ENCODE measurements at regions not wholly inside any gene's neighbourhood (a gene's known extent, or its start where the extent isn't known, plus 50 kb on each side); places are given as distances from the start of the nearest gene placed in this dataset.
A peak's percentile ranks its signal among the peaks of the same experiment; 100 is the strongest.

DNA sequence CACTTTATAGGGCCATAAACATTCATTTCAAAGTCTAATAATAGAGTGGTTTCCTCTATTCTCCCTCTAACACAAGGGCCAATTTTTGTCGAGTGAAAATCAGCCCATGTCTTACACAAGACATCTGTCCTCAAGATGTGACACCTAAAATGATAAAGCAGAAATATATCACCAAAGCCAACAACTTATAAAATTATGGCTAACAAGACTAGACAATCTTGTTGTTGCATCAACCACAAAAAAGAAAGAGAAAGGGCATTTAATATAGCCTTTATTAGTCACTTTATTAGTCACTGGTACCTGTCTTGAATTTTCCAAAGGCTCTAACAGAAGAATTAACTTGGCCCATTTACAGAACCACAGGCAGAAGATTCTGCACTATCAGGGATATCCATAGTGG, 161.6 kb downstream of the SMIM20 start:
- no peak for DNase-seq

DNA sequence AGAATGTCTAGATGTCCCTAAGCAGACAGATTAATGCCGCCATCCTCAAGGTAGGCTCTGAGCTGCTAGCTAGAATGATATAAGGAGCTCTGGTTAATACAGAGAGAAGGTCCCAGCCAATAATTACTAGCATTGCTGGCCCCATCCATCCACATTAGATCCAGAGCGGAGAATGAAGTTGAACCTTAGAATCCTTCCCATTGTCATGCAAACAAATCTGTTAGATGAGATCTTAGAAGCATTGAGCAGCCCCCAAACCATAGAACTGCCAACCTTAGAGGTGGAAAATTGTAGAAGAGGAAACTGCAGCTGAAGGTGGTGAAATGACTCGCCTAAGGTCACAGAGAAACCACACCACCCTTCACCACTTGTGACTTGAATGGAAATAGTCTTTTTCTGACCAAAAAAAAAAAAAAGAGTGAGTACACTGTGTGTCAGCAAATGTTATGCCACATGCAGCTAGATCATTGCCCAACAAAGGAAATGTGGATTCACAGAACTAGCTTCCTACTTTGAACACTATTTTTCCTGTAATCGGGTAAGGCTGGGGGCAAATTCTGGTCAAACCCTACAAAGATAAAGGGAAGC, 162.1 kb downstream of the SMIM20 start:
- DNase-seq: no peak

DNA sequence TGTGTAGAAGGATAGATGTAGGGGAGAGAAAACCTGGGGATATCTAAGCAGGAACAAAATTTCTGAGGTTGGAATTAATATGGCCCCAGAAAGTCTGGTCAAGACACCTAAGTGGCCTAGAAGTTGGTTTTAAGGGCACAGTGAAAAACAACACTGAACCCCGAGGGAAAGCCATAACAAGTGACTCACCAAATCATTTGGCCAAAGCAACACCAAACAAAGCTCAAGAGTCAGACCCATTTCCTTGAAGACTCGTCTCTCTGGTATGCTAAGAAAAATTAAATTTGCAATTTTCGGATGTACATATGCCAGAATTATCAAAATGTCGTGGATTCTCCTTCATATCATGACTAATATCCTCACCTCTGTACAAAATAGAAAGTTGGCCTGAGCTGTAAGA, 162.9 kb downstream of the SMIM20 start:
- no peak for DNase-seq

DNA sequence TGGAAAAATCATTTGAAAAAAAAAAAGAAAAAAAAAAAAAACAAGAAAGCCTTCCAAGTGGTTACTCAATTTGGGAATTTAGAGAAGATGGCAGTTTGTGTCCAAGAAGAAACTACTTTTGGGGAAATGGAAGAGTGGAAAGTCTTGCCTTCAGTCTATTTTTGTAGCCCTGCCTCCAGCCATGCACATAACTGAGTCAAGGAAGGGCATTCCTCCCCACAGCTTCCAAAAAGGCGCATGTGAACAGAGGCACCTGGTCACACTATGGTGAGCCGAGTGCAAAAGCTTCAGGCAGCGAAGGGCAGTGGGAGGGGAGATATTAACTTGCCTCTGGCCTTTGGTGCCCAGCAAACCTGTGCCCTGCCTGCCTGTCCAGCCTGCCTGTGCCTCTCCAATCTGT, 163.7 kb downstream of the SMIM20 start:
- DNase-seq: no peak

GRCh38 chr4:26080870-26081628, 167.0 kb downstream of the SMIM20 start:
- no peak for DNase-seq

DNA sequence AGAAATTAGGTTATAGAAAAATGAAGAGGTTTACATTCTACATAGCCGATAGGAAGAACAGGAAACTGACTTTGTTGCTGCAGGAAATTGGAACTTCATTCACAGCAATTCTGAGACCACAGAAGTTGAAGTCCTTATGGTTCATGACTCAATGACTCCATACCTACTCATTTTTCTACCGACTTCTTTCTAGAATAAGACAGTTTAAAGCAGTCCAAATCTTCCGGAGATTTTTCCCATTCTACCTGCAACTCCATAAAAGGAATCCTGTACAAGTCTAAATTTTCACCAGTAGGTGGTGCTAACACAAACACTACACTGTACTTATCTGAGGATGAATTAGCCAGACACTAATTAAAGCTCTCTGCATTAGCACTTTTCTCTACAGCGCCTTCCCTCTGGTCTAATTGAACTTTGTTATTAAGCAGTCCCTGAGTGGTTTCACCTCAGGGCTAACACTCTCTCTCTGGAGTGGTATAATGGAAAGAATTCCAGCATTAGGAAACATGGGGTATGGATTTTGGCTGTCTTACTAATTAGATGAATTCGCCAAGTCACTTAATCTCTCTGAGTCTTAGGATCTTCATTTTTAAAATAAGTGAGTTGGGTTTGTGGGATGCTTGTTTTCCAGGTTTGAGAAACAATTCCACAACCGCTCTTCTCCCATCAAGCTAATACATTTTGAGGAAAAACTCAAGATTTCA, 167.9 kb downstream of the SMIM20 start:
- DNase-seq: peak; percentile 14

DNA sequence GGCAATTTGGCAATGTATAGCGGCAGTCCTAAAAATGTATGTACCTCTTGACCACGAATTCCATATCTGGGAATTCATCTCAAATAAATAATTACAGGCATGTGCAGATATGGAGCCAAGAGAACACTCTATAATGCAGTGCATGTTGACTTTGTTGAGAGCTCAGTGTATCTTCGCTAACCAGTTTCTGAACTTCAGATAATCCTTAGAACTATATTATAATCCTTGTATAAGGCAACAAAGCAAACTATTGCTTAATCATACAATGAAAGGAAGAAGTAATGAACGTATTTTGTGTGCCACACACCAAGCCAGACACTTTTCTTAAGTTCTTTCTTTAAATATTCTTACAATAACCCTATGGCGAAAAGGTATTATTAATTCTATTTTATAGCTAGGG, 168.5 kb downstream of the SMIM20 start:
- no peak for DNase-seq

DNA sequence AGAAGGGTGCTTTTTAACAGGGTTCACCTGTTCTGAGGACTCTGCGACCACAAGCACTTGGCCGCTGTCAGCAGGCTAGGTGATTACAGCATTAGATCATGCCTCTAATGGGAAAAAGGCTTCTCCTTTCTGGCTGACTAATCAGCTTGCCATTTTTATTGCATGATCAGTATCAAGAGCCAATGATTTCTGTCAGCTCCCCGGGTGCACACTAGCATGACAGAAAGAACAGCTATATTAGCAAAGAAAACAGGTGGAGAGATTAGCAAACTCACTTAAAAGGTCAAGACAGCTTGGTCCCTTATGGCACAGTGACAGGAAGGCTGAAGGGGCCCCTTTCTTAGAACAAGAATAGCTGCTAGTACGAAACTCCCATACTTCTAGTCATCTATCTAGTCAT, 170.0 kb downstream of the SMIM20 start:
- DNase-seq: no peak

- no peak for DNase-seq
Measured at GRCh38 chr4:26084414-26084813, 170.4 kb downstream of the SMIM20 start.

- no peak for DNase-seq
Measured at GRCh38 chr4:26085551-26085950, 171.5 kb downstream of the SMIM20 start.

GRCh38 chr4:26086621-26087441, 172.8 kb downstream of the SMIM20 start:
- no peak for DNase-seq

DNA sequence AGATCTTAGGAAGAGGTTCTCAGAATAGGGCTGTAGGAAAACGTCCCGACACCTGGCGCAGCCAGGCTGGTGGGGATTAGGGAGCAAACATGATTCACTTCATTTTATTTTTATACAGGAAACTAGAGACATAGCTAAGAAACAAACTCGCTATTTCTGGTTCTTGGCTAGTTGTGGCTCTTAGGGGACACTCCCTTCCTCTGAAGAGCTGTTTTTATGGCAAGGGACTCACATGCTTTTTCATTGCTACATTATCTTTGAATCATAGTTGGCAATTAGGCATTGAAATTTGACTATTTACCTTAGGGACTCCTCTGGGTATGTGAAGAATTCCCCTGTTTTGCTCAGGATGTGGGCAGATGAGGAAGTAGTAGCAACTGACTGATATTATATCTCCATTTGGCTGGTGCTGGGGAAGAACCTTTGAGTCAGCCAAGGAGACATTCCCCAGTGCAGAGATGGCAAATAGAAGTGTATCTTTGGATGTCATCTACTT, 174.5 kb downstream of the SMIM20 start:
- no peak for DNase-seq

- DNase-seq: no peak
Measured at GRCh38 chr4:26093551-26093950, 179.5 kb downstream of the SMIM20 start.

- no peak for DNase-seq
Measured at GRCh38 chr4:26094076-26094475, 180.1 kb downstream of the SMIM20 start.

GRCh38 chr4:26094911-26095310, 180.9 kb downstream of the SMIM20 start:
- DNase-seq: no peak

- no peak for DNase-seq
Measured at GRCh38 chr4:26099967-26100366, 185.9 kb downstream of the SMIM20 start.

GRCh38 chr4:26101011-26101410, 187.0 kb downstream of the SMIM20 start:
- DNase-seq: no peak

DNA sequence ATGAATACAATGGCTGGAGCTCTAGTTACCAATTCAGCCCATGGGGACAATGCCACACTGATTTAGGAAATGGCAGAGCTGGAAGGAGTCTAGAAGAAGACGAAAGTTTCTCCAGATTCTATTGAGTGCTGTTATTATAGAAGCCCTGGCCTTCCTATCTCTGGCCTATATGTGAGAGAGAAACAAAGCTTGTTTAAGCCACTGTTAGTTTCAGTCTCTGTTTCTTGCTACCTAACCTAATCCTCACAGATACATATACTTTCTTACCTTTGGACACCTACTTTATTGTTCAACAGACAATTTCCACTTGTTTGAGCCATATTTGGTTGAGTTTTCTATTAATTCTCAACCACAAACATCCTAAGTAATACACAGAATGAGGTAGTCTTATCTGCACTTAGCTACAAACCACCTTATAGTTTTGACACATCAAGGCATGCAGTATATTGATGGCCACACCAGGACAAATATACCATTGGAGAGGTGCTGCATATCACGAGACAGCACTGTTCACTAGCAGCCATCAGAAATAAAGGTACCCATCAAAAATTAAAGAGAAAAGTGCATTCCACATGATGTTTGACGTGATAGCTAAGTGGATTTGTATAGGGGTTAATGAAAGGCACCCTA, 190.2 kb downstream of the SMIM20 start:
- no peak for DNase-seq

DNA sequence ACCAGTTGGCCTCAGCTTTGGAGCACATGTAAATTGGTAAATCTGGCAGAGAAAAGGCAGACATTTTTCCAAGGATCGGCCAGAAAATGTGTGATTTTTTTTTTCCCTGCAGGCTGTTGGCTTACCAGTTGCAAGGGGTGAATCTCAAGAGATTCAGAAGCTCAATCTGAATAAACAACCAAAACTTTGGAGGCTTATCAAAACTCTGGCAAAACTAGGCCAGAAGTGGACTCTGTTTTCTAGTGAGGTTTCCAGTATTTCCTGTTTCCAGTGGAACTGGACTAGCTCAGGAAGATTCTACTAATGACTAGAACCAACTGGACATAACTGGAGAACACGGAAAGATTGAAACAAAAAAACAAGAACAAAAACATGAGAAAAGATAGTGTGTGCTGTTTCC, 191.3 kb downstream of the SMIM20 start:
- DNase-seq: no peak

DNA sequence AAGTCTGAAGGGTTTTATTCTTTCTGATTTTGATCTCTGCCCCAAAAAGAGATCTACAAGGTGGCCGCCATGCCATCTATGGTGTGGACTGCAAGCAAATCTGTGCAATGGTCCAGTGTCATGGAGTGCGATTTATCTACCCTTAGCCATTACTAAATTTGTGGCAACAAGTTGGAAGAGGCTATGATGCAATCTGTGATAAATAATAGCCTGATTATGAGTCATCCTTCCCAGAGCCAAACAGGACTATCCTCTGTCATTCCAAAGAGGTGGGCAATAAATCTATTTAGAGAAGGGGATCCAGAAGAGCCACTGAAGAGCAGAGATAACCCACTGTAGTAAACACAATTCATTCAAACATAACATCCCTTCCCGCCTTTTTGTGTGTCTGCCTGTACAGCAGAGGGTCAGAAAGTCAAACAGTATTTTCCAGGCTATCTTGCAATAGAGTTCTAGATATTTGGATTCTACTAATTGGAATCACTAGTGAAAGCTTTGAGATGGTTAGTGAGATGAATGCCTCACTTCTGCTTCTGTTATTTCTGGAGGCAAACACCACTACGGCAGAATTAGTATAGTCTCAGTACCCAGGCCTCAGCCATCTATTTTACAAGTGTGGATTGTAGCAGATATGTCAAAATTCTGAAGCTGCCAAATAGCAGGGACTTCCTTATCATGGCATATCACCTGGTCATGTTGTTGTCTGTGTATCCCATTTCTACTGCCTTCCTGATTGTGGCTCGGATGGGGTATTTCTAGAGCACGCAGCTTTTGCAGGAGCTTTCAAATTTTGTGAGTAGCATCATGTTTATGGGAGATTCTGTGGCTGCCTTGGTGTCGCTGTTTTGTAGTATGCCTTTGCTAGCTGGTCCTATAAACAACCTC, 192.0 kb downstream of the SMIM20 start:
- DNase-seq: no peak

DNA sequence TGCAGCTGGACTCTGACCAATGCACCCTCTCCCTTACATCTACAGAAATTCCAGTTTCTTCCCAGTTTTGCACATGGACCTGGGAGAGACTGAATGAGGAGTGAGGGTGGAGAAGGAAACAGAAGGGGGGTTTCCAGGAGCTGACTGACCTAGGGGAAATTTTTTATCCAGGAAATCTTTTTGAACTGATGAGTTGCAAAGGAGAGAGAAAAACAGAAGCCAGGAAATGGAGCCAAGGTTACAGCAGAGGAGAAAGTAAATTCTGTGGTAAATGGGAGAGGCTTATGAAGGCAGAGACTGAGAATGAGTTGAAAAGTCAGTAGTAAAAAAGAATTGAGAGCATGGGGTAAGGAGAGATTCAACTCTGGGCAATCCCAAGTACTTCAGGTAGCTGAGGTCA, 192.8 kb downstream of the SMIM20 start:
- no peak for DNase-seq

- DNase-seq: no peak
Measured at GRCh38 chr4:26108054-26108453, 194.0 kb downstream of the SMIM20 start.

Data from NCI-H2171 treated with DMSO at 0.1 percent for 48 hours (cell line).